IMR-90 (cell line): ENCODE measurements at regions not wholly inside any gene's neighbourhood (a gene's known extent, or its start where the extent isn't known, plus 50 kb on each side); places are given as distances from the start of the nearest gene placed in this dataset.

Source experiments
- ATAC-seq: fragments of 200-7000 bp; cut with Tn5 transposase; 2 replicates; pipeline ENCODE4 v1.9.1; 2020; ENCODE audit warnings: low read depth, mild to moderate bottlenecking, moderate library complexity
- BruUV-seq: library from RNA; stranded (reverse); fragments of 400-500 nt; replicated peaks from 2 replicates; lab custom pipeline; 2021; lab: Mats Ljungman, UMichigan
- CTCF ChIA-PET: fragments of 300-600 bp; formaldehyde crosslinking; extraction: SDS; loops from one replicate; lab custom pipeline; 2021; ENCODE audit warnings: antibody characterized with exemption; lab: Yijun Ruan, JAX
- POLR2A ChIA-PET: fragments of 300-600 bp; sonication (Branson Sonifier 250); formaldehyde crosslinking; loops from one replicate; lab custom pipeline; 2022; ENCODE audit warnings: antibody characterized with exemption; ENCODE audit not compliant: unreplicated experiment; lab: Charles Lee
- DNase-seq: peaks from one replicate; pipeline ENCODE4 v3.0.0; 2013
- H2AFZ ChIP-seq: replicated peaks from 2 replicates; pipeline ENCODE3; 2013; ENCODE audit warnings: low read length, mild to moderate bottlenecking; ENCODE audit not compliant: poor library complexity
- H2AK5ac ChIP-seq: 2 replicates; pipeline ENCODE4 v1.6.1; 2013; ENCODE audit warnings: low read depth, low read length, inconsistent platforms
- H2AK9ac ChIP-seq: replicated peaks from 2 replicates; pipeline ENCODE3; 2013; ENCODE audit warnings: mild to moderate bottlenecking, low read depth, low read length, moderate library complexity; ENCODE audit not compliant: poor library complexity
- H2BK120ac ChIP-seq: 2 replicates; pipeline ENCODE4 v1.6.1; 2013; ENCODE audit warnings: low read depth, low read length, inconsistent platforms
- H2BK15ac ChIP-seq: 3 replicates; pipeline ENCODE4 v1.6.1; 2013; ENCODE audit warnings: low read depth, low read length, inconsistent platforms
- H2BK20ac ChIP-seq: 2 replicates; pipeline ENCODE4 v1.6.1; 2013; ENCODE audit warnings: low read depth, mild to moderate bottlenecking, inconsistent platforms, low read length, moderate library complexity
- H2BK5ac ChIP-seq: 2 replicates; pipeline ENCODE4 v1.6.1; 2013; ENCODE audit warnings: mild to moderate bottlenecking, low read depth, low read length, inconsistent platforms; ENCODE audit not compliant: poor library complexity, severe bottlenecking
- H3K14ac ChIP-seq: replicated peaks from 2 replicates; pipeline ENCODE4 v1.6.1; 2013; ENCODE audit warnings: low read depth, low read length, inconsistent platforms
- H3K18ac ChIP-seq: 2 replicates; pipeline ENCODE4 v1.6.1; 2013; ENCODE audit warnings: low read depth, low read length, control low read depth
- H3K23ac ChIP-seq: 2 replicates; pipeline ENCODE4 v1.6.1; 2013; ENCODE audit warnings: low read depth, low read length, inconsistent platforms
- H3K27ac ChIP-seq: 2 replicates; pipeline ENCODE4 v1.5.1; 2013; ENCODE audit warnings: mild to moderate bottlenecking, control low read depth, low read length; ENCODE audit not compliant: insufficient read depth
- H3K27me3 ChIP-seq: 2 replicates; pipeline ENCODE4 v1.6.1; 2013; ENCODE audit warnings: low read length; ENCODE audit not compliant: control insufficient read depth, insufficient read depth
- H3K36me3 ChIP-seq: 2 replicates; pipeline ENCODE4 v1.6.1; 2013; ENCODE audit warnings: low read length, mixed read lengths; ENCODE audit not compliant: control insufficient read depth, insufficient read depth
- H3K4ac ChIP-seq: 2 replicates; pipeline ENCODE4 v1.6.1; 2013; ENCODE audit warnings: low read depth, low read length, inconsistent platforms
- H3K4me1 ChIP-seq: 2 replicates; pipeline ENCODE4 v1.6.1; 2013; ENCODE audit warnings: low read length, mixed read lengths; ENCODE audit not compliant: control insufficient read depth, insufficient read depth
- H3K4me2 ChIP-seq: 2 replicates; pipeline ENCODE4 v1.6.1; 2013; ENCODE audit warnings: low read depth, mild to moderate bottlenecking, control low read depth, low read length, moderate library complexity
- H3K4me3 ChIP-seq: 2 replicates; pipeline ENCODE4 v1.5.1; 2013; ENCODE audit warnings: low read depth, mild to moderate bottlenecking, control low read depth, low read length, moderate library complexity; ENCODE audit not compliant: insufficient read depth
- H3K56ac ChIP-seq: 2 replicates; pipeline ENCODE4 v1.6.1; 2013; ENCODE audit warnings: low read length, inconsistent platforms; ENCODE audit not compliant: insufficient read depth; ENCODE audit errors: extremely low read depth
- H3K79me1 ChIP-seq, 2 experiments: 2 replicates each; pipeline ENCODE4 v1.6.1; 2013; ENCODE audit warnings: low read length in 2 of 2, inconsistent platforms in 1 of 2, low read depth in 1 of 2
- H3K9ac ChIP-seq: 2 replicates; pipeline ENCODE4 v1.6.1; 2013; ENCODE audit warnings: low read depth, low read length, control low read depth
- H3K9me1 ChIP-seq: 2 replicates; pipeline ENCODE4 v1.6.1; 2013; ENCODE audit warnings: low read length, inconsistent platforms; ENCODE audit not compliant: insufficient read depth
- H3K9me3 ChIP-seq: 2 replicates; pipeline ENCODE4 v1.6.1; 2013; ENCODE audit warnings: low read length; ENCODE audit not compliant: control insufficient read depth, insufficient read depth
- H4K20me1 ChIP-seq: 2 replicates; pipeline ENCODE4 v1.6.1; 2013; ENCODE audit warnings: low read length, inconsistent platforms; ENCODE audit not compliant: insufficient read depth
- H4K5ac ChIP-seq: 2 replicates; pipeline ENCODE4 v1.6.1; 2013; ENCODE audit warnings: mild to moderate bottlenecking, low read depth, low read length, control low read depth
- H4K8ac ChIP-seq, 2 experiments: 2 replicates each; pipeline ENCODE4 v1.6.1; 2013; ENCODE audit warnings: low read depth in 2 of 2, low read length in 2 of 2, control low read depth in 1 of 2, inconsistent platforms in 1 of 2
- H4K91ac ChIP-seq: 2 replicates; pipeline ENCODE4 v1.6.1; 2013; ENCODE audit warnings: low read depth, low read length, inconsistent platforms; ENCODE audit not compliant: insufficient read depth
- BHLHE40 ChIP-seq: fragments of 150-350 bp; IDR thresholded peaks from 2 replicates; pipeline ENCODE4 v1.6.1; 2016; ENCODE audit warnings: mild to moderate bottlenecking, low read depth, low read length
- CEBPB ChIP-seq: IDR thresholded peaks from 2 replicates; pipeline ENCODE4 v1.6.1; 2012; ENCODE audit warnings: low read depth, low read length, improper control_type of control experiment
- CHD1 ChIP-seq: IDR thresholded peaks from 2 replicates; pipeline ENCODE4 v1.6.1; 2012; ENCODE audit warnings: low read depth, low read length, improper control_type of control experiment
- CTCF ChIP-seq: conservative IDR thresholded peaks from 2 replicates; pipeline ENCODE4 v1.5.1; 2012; ENCODE audit warnings: mild to moderate bottlenecking, low read depth, low read length, improper control_type of control experiment
- ELK1 ChIP-seq: fragments of 150-350 bp; IDR thresholded peaks from 2 replicates; pipeline ENCODE4 v1.6.1; 2016; ENCODE audit warnings: low read depth, mild to moderate bottlenecking, low read length, moderate library complexity, borderline replicate concordance
- FOS ChIP-seq: fragments of 150-350 bp; IDR thresholded peaks from 2 replicates; pipeline ENCODE4 v1.6.1; 2016; ENCODE audit warnings: low read depth, low read length
- MAFK ChIP-seq: IDR thresholded peaks from 2 replicates; pipeline ENCODE4 v1.6.1; 2012; ENCODE audit warnings: low read depth, low read length, improper control_type of control experiment
- MAZ ChIP-seq: IDR thresholded peaks from 2 replicates; pipeline ENCODE4 v1.6.1; 2012; ENCODE audit warnings: low read depth, mild to moderate bottlenecking, low read length, improper control_type of control experiment, moderate library complexity, borderline replicate concordance
- MXI1 ChIP-seq: IDR thresholded peaks from 2 replicates; pipeline ENCODE4 v1.6.1; 2012; ENCODE audit warnings: low read depth, mild to moderate bottlenecking, low read length, moderate library complexity, borderline replicate concordance
- NFE2L2 ChIP-seq: fragments of 150-350 bp; IDR thresholded peaks from 2 replicates; pipeline ENCODE4 v1.6.1; 2016; ENCODE audit warnings: low read depth, mild to moderate bottlenecking, low read length
- POLR2A ChIP-seq: IDR thresholded peaks from 2 replicates; pipeline ENCODE4 v1.6.1; 2012; ENCODE audit warnings: mild to moderate bottlenecking, low read depth, low read length
- RCOR1 ChIP-seq: IDR thresholded peaks from 2 replicates; pipeline ENCODE4 v1.6.1; 2012; ENCODE audit warnings: mild to moderate bottlenecking, low read length, improper control_type of control experiment; ENCODE audit not compliant: insufficient replicate concordance
- RFX5 ChIP-seq: IDR thresholded peaks from 2 replicates; pipeline ENCODE4 v1.8.0; 2012; ENCODE audit warnings: low read depth, mild to moderate bottlenecking, low read length, moderate library complexity
- WGBS, 2 experiments: methylation state at CpG; one replicate each; pipeline versions ENCODE4 v1.1.5 to v1.1.7; 2013; ENCODE audit warnings: missing lambda C conversion rate in 2 of 2; ENCODE audit not compliant: insufficient read length in 1 of 2; ENCODE audit errors: extremely low coverage in 2 of 2; 5-methylcytosine and 5-hydroxymethylcytosine counted together
- dilution Hi-C: fragments of 300-500 bp; cut with HindIII; formaldehyde crosslinking; loops from one replicate; pipeline ENCODE4 v1.14.3; 2018; ENCODE audit warnings: low sequenced_read_pairs; ENCODE audit not compliant: unreplicated experiment
- in situ Hi-C: fragments of 300-500 bp; cut with MboI; formaldehyde crosslinking; loops from 3 replicates; pipeline ENCODE4 v1.14.3; 2019; ENCODE audit warnings: low sequenced_read_pairs, inconsistent platforms, mixed read lengths
- intact Hi-C: fragments of 100-400 bp; cut with micrococcal nuclease; formaldehyde crosslinking; loops from 2 replicates; pipeline ENCODE4 v1.10.0; 2022
- TF ChIP-seq, protein P1 (sequence below): fragments of 150-350 bp; IDR thresholded peaks from 2 replicates; pipeline ENCODE4 v1.6.1; 2017; ENCODE audit warnings: mild to moderate bottlenecking, antibody characterized with exemption, low read length, low read depth

DNA sequence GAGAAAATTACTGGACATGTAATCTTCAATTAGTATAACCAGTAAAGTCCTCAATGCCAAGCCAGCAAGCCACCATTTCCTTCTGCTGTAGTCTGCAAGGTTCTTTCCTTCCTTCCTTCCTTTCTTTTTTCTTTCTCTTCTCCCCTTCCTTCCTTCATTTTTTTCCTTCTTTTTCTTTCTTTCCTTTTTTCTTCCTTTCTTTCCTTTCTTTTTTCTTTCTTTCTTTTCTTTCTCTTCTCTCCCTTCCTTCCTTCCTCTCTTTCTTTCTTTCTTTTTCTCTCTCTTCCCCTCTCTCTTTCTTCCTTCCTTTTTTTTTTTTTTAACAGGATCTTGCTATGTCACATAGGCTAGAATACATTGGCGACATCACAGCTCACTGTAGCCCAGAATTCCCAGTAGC, 369.8 kb downstream of the SEMA3D start:
- Histone ChIP-seq H3K4me2 (no peak overlapping the region), H3K9me1 (no peaks in the 10 kb centered on the region), H3K4me3 (no peak overlapping the region), H2AK5ac (no peak overlapping the region), H3K18ac (no peak overlapping the region), H3K27me3 (no peaks in the 10 kb centered on the region), H4K20me1 (no peaks in the 10 kb centered on the region), H3K4me1 (no peaks in the 10 kb centered on the region), H4K5ac (no peak overlapping the region), H3K23ac (no peak overlapping the region), H3K9me3 (no peaks in the 10 kb centered on the region), H3K27ac (no peak overlapping the region), H4K91ac (no peak overlapping the region), H2BK120ac (no peak overlapping the region), H2AK9ac (no peak overlapping the region), H3K79me1 (no peaks in the 10 kb centered on the region), H3K14ac (no peak overlapping the region), H3K36me3 (no peaks in the 10 kb centered on the region), H3K9ac (no peak overlapping the region), H2AFZ (no peak overlapping the region), H2BK20ac (no peak overlapping the region), H2BK15ac (no peak overlapping the region), H2BK5ac (no peak overlapping the region), H3K4ac (no peak overlapping the region), H3K56ac (no peak overlapping the region), H4K8ac (no peak overlapping the region)
- dilution Hi-C loops = no loop called here
- WGBS, 2 experiments = no CpG with 5 or more reads among the region's 1 CpG
- no peak for DNase-seq
- intact Hi-C loops = no loop called here
- no TSS peak for BruUV-seq
- in situ Hi-C loops = no loop called here
- no peak for ATAC-seq
- TF ChIP-seq CTCF (no peak), ELK1 (no peak), RCOR1 (no peak), POLR2A (no peak), RFX5 (no peak), CEBPB (no peak), FOS (no peak), CHD1 (no peak), MXI1 (no peak), MAZ (no peak), NFE2L2 (no peak), MAFK (no peak), BHLHE40 (no peak)
- TF ChIP-seq, protein P1, sequence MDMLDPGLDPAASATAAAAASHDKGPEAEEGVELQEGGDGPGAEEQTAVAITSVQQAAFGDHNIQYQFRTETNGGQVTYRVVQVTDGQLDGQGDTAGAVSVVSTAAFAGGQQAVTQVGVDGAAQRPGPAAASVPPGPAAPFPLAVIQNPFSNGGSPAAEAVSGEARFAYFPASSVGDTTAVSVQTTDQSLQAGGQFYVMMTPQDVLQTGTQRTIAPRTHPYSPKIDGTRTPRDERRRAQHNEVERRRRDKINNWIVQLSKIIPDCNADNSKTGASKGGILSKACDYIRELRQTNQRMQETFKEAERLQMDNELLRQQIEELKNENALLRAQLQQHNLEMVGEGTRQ = no peak
- CTCF ChIA-PET = no interaction called here
- POLR2A ChIA-PET = no interaction called here
